Left lung (tissue), 4 donors: ENCODE measurements at regions not wholly inside any gene's neighbourhood (a gene's known extent, or its start where the extent isn't known, plus 50 kb on each side); places are given as distances from the start of the nearest gene placed in this dataset.

ENCODE experiments used
- ATAC-seq: fragments of 200-7000 bp; cut with Tn5 transposase; one replicate; pipeline ENCODE4 v1.9.1; 2020; ENCODE audit warnings: moderate library complexity
- DNase-seq, 4 donors: peaks; one replicate each; pipeline ENCODE4 v3.0.0-alpha.2; 2013 to 2020
- H3K27ac ChIP-seq, 2 donors: fragments of 200-600 bp; sonication (generic) in 1 of 2; one replicate each; pipeline versions ENCODE4 v1.5.0 to v1.8.0; 2020 to 2021
- H3K27me3 ChIP-seq, 2 donors: fragments of 200-600 bp; sonication (generic) in 1 of 2; one replicate each; pipeline versions ENCODE4 v1.5.0 to v1.8.0; 2020 to 2021
- H3K36me3 ChIP-seq, 2 donors: fragments of 200-600 bp; sonication (generic) in 1 of 2; one replicate each; pipeline versions ENCODE4 v1.5.0 to v1.8.0; 2020 to 2021
- H3K4me1 ChIP-seq, 2 donors: fragments of 200-600 bp; one replicate each; pipeline ENCODE4 v1.8.0; 2021
- H3K4me3 ChIP-seq, 2 donors: fragments of 200-600 bp; sonication (generic) in 1 of 2; one replicate each; pipeline versions ENCODE4 v1.5.0 to v1.8.0; 2020 to 2021; ENCODE audit warnings: mild to moderate bottlenecking in 1 of 2
- H3K9me3 ChIP-seq, 2 donors: fragments of 200-600 bp; sonication (generic) in 1 of 2; one replicate each; pipeline versions ENCODE4 v1.5.0 to v1.8.0; 2020 to 2021
- intact Hi-C, 2 donors: fragments of 100-400 bp; cut with DNase I; formaldehyde crosslinking; loops; one replicate each; pipeline versions ENCODE4 v1.11.2 to v1.14.2; 2022
- TF ChIP-seq, protein P1 (sequence below), 2 donors: fragments of 200-600 bp; sonication (generic) in 1 of 2; IDR thresholded peaks; one replicate each; pipeline versions ENCODE4 v1.5.0 to v1.8.0; 2021; ENCODE audit warnings: antibody characterized with exemption in 2 of 2
- donor health status: DM: no; HTN: yes; CAD: no.
- donor health status: DM: no; HTN: no; CAD: no.

- ATAC-seq (no peak), DNase-seq (no peak)
- no peak overlapping the region for H3K4me3 ChIP-seq
- H3K36me3 ChIP-seq = no peaks in the 10 kb centered on the region
- TF ChIP-seq, protein P1, sequence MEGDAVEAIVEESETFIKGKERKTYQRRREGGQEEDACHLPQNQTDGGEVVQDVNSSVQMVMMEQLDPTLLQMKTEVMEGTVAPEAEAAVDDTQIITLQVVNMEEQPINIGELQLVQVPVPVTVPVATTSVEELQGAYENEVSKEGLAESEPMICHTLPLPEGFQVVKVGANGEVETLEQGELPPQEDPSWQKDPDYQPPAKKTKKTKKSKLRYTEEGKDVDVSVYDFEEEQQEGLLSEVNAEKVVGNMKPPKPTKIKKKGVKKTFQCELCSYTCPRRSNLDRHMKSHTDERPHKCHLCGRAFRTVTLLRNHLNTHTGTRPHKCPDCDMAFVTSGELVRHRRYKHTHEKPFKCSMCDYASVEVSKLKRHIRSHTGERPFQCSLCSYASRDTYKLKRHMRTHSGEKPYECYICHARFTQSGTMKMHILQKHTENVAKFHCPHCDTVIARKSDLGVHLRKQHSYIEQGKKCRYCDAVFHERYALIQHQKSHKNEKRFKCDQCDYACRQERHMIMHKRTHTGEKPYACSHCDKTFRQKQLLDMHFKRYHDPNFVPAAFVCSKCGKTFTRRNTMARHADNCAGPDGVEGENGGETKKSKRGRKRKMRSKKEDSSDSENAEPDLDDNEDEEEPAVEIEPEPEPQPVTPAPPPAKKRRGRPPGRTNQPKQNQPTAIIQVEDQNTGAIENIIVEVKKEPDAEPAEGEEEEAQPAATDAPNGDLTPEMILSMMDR (IDR thresholded peaks at IDR 0.05) = no peak
- no peaks in the 10 kb centered on the region for H3K9me3 ChIP-seq
- intact Hi-C loops = loop anchor here in 1 of 2 donors (10.0 kb wide), 1 partner anchor 183 kb away; no protein-coding TSS in a partner anchor
- peaks cover 0 to 6% of the 10 kb centered on the region in 2 donors for H3K27me3 ChIP-seq
- peaks cover 11 to 26% of the 10 kb centered on the region in 2 donors for H3K4me1 ChIP-seq
- H3K27ac ChIP-seq = no peak overlapping the region
These were observed 157.9 kb upstream of the HES1 start for GRCh38 chr3:193978030-193978429.

- Histone ChIP-seq H3K36me3 (no peaks in the 10 kb centered on the region), H3K27ac (no peak overlapping the region), H3K27me3 (peaks cover 0 to 6% of the 10 kb centered on the region in 2 donors), H3K4me3 (no peak overlapping the region), H3K9me3 (no peaks in the 10 kb centered on the region), H3K4me1 (peaks cover 11 to 26% of the 10 kb centered on the region in 2 donors)
- intact Hi-C loops = loop anchor here in 1 of 2 donors (10.0 kb wide), 1 partner anchor 184 kb away; no protein-coding TSS in a partner anchor
- TF ChIP-seq, protein P1 (IDR thresholded peaks at IDR 0.05) = no peak
- ATAC-seq (peak; percentile 33), DNase-seq (no peak)
These were observed 157.5 kb upstream of the HES1 start for GRCh38 chr3:193978486-193978885.

DNA sequence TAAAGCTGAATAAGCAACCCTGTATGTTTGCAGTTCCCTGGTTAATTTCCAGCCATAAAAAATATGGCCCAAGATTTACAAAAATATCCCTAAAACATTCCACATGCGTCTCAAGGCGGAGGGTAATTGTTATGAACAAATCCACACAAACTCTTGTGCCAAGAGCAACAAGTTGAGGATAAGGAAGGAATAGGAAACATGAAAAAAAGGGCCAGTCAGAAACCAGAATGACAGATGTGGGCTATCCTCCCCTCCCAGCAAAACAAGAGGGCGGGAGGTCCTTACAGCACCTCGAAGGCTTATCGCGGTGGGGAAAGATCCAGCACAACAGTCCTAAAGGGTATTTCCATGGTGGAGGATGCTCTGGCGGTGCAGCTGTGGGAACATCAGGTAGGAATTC is 155.6 kb upstream of the HES1 start:
- Histone ChIP-seq H3K4me1 (peaks cover 7 to 24% of the 10 kb centered on the region in 2 donors), H3K36me3 (no peaks in the 10 kb centered on the region), H3K4me3 (no peak overlapping the region), H3K9me3 (no peaks in the 10 kb centered on the region), H3K27ac (no peak overlapping the region), H3K27me3 (no peaks in the 10 kb centered on the region)
- intact Hi-C loops = no loop called here
- DNase-seq (no peak), ATAC-seq (no peak)
- TF ChIP-seq, protein P1 (IDR thresholded peaks at IDR 0.05) = no peak

- H3K36me3 ChIP-seq = no peaks in the 10 kb centered on the region
- H3K27ac ChIP-seq = no peak overlapping the region
- H3K4me1 ChIP-seq = peaks cover 7 to 24% of the 10 kb centered on the region in 2 donors
- intact Hi-C loops = no loop called here
- H3K27me3 ChIP-seq = no peaks in the 10 kb centered on the region
- ATAC-seq = no peak
- no peak overlapping the region for H3K4me3 ChIP-seq
- no peaks in the 10 kb centered on the region for H3K9me3 ChIP-seq
- TF ChIP-seq, protein P1 (IDR thresholded peaks at IDR 0.05) = no peak
- no peak for DNase-seq
These were observed 155.0 kb upstream of the HES1 start for GRCh38 chr3:193980905-193981304.

GRCh38 chr3:193981504-193981903 is 154.4 kb upstream of the HES1 start:
- no peak overlapping the region for H3K27ac ChIP-seq
- ATAC-seq = no peak
- TF ChIP-seq, protein P1 (IDR thresholded peaks at IDR 0.05) = no peak
- peaks cover 7 to 24% of the 10 kb centered on the region in 2 donors for H3K4me1 ChIP-seq
- no peaks in the 10 kb centered on the region for H3K27me3 ChIP-seq
- no peak for DNase-seq
- intact Hi-C loops = no loop called here
- no peaks in the 10 kb centered on the region for H3K36me3 ChIP-seq
- no peaks in the 10 kb centered on the region for H3K9me3 ChIP-seq
- H3K4me3 ChIP-seq = no peak overlapping the region
